ENCODE measurements at regions not wholly inside any gene's neighbourhood (a gene's known extent, or its start where the extent isn't known, plus 50 kb on each side); places are given as distances from the start of the nearest gene placed in this dataset.
"Not testable (repeated sequence)": the region's sequence is repeated elsewhere in the genome, so short reads cannot be mapped to it uniquely, and the experiment has no call there.

GRCh38 chr11:83403691-83404389, 117.7 kb upstream of the CCDC90B start:
- H3K27ac Mint-ChIP-seq, result no peak overlapping the region

DNA sequence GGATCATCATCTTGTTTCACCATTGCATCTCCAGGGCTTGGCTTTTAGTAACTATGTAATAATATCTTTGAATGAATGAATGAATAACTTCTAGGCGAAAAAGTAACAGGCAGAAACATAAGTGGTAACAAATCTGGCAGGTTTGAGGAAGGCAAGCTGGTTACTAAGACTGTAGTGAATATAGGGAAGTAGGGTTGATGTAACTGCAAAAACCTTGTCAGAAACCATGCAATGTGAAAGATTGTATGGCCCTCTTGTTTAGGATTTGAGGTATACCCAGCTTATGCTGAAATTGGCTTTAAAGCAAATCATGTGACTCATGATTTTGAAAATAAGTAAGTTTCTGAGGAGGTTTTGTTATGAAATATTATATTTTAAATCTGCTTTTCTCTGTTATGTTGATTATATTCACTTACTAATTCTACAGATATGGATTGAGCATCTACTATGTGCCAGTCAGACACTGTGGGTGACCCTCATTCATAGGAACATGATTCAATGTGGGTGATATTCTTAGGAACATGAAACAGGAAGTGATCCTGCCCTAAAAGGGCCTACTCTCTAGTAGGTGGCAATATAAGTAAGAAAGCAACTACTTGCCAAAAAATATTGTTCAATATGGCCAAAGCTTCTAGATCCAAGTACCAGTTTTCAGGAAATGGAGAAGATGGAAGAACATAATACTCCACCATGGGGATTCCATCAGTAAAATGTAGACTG, 115.5 kb upstream of the CCDC90B start:
- Mint-ChIP-seq H3K27me3 (no peaks in the 10 kb centered on the region), H3K4me3 (no peak overlapping the region), H3K36me3 (ENCODE audit: low read depth) (no peaks in the 10 kb centered on the region), H3K27ac (no peak overlapping the region), H3K4me1 (no peaks in the 10 kb centered on the region), H3K9me3 (no peaks in the 10 kb centered on the region)
- ChIA-PET POLR2A (no interaction called here), CTCF (no interaction called here)
- DNase-seq, result no peak

More at GRCh38 chr11:83403691-83404389, 117.7 kb upstream of the CCDC90B start:
- Mint-ChIP-seq H3K4me1 (no peaks in the 10 kb centered on the region), H3K27me3 (no peaks in the 10 kb centered on the region), H3K9me3 (no peaks in the 10 kb centered on the region), H3K4me3 (no peak overlapping the region), H3K36me3 (ENCODE audit: low read depth) (no peaks in the 10 kb centered on the region)
- POLR2A ChIA-PET, result no interaction called here
- DNase-seq, result no peak
- CTCF ChIA-PET, result no interaction called here

DNA sequence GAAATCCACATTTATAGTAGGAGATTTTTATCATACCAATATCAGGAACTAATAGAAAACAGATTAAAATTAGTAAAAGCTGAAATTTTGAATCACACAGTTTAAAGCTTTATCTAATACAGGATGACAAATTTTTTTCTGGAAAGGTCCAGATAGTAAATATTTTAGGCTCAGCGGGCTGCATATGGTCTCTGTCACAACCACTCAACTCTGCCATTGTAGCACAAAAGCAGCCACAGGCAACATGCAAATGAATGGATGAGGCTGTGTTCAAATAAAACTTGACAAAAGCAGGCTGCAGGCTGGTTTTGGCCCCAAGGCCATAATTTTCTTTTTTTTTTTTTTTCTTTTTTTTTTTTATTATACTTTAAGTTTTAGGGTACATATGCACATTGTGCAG, 108.2 kb upstream of the CCDC90B start:
- H3K4me3 Mint-ChIP-seq, result no peak overlapping the region
- ChIA-PET CTCF (no interaction called here), POLR2A (no interaction called here)
- DNase-seq, result no peak
- H3K36me3 Mint-ChIP-seq (ENCODE audit: low read depth), result no peaks in the 10 kb centered on the region
- no peaks in the 10 kb centered on the region for H3K9me3 Mint-ChIP-seq
- H3K4me1 Mint-ChIP-seq, result no peaks in the 10 kb centered on the region
- H3K27me3 Mint-ChIP-seq, result no peaks in the 10 kb centered on the region
- H3K27ac Mint-ChIP-seq, result no peak overlapping the region

DNA sequence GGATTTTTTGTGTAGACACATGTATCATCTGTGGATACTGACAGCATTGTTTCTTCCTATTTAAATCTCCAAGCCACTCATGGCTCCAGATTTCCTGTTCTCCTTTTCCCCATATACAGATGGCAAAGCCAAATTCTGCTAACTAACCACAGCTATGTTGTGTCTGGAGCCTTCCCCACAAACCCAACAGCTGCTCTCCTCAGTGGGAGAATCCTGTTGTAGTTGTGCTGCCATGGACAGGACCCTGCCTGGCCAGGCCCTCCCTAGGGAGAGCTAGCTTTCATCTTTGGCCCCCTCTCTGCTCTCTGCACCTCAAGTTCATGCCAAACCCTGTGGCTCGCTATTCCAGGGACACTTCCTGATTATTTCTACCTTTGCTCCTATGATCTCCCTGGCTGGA, 106.4 kb upstream of the CCDC90B start:
- no peak overlapping the region for H3K27ac Mint-ChIP-seq
- ChIA-PET POLR2A (no interaction called here), CTCF (no interaction called here)
- no peaks in the 10 kb centered on the region for H3K4me1 Mint-ChIP-seq
- H3K4me3 Mint-ChIP-seq, result no peak overlapping the region
- no peaks in the 10 kb centered on the region for H3K9me3 Mint-ChIP-seq
- H3K36me3 Mint-ChIP-seq (ENCODE audit: low read depth), result no peaks in the 10 kb centered on the region
- no peaks in the 10 kb centered on the region for H3K27me3 Mint-ChIP-seq
- no peak for DNase-seq

DNA sequence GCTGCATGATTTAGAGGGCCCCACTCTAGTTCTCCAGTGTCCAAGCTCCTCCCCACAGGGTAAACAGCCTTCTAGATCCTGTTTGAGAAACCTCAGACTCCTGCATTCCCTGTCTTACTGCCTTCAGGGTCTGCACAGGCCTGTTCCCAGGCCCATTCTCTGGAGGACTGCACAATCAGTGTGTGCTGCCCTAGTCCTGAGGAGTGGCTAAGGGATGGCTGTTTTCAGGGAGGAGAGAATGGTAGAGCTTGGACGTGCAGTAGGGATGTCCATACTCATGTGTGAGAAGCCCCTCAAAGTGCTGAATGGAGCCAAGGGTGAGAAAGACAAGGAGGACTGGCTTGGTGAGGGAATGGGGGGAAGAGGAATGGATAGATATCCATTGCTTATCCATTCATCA, 103.8 kb upstream of the CCDC90B start:
- CTCF ChIA-PET, result no interaction called here
- Mint-ChIP-seq H3K27me3 (no peaks in the 10 kb centered on the region), H3K9me3 (no peaks in the 10 kb centered on the region)

DNA sequence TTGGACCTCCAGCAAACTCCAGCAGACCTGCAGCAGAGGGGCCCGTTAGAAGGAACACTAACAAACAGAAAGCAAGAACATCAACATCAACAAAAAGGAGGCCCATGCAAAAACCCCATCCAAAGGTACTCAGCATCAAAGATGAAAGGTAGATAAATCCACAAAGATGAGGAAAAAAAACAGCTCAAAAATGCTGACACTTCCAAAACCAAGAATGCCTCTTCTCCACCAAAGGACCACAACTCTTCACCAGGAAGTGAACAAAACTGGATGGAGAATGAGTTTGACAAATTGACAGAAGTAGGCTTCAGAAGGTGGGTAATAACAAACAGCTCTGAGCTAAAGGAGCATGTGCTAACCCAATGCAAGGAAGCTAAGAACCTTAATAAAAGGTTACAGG, 97.7 kb upstream of the CCDC90B start:
- H3K36me3 Mint-ChIP-seq (ENCODE audit: low read depth); POLR2A ChIA-PET; H3K9me3 Mint-ChIP-seq; H3K27ac Mint-ChIP-seq; H3K27me3 Mint-ChIP-seq; DNase-seq; CTCF ChIA-PET; H3K4me3 Mint-ChIP-seq; H3K4me1 Mint-ChIP-seq: not testable (repeated sequence)

More for the DNA sequence above, 103.8 kb upstream of the CCDC90B start:
- no peaks in the 10 kb centered on the region for H3K4me1 Mint-ChIP-seq
- H3K27ac Mint-ChIP-seq, result no peak overlapping the region
- H3K4me3 Mint-ChIP-seq, result no peak overlapping the region
- DNase-seq, result no peak
- POLR2A ChIA-PET, result no interaction called here
- H3K36me3 Mint-ChIP-seq (ENCODE audit: low read depth), result no peaks in the 10 kb centered on the region

- Mint-ChIP-seq H3K27ac (no peak overlapping the region), H3K4me1 (no peaks in the 10 kb centered on the region), H3K9me3 (no peaks in the 10 kb centered on the region), H3K36me3 (ENCODE audit: low read depth) (no peaks in the 10 kb centered on the region), H3K4me3 (no peak overlapping the region), H3K27me3 (no peaks in the 10 kb centered on the region)
- ChIA-PET CTCF (no interaction called here), POLR2A (no interaction called here)
- DNase-seq, result no peak
Observed at GRCh38 chr11:83374311-83374710, 88.1 kb upstream of the CCDC90B start.

DNA sequence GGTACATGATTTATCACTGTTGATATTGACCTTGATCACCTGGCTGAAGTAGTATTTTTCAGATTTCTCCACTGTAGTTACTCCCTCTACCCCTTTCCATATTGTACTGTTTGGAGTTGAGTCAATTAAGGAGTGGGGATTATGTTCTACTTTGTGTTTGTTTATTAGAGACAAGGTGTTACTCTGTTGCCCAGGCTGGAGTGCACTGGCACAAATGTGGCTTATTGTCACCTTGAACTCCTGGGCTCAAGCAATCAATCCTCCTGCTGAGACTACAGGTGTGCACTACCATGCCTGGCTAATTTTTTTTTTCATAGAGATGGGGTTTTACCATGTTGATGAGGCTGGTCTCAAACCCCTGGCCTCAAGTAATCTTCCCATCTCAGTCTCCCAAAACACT, 85.3 kb upstream of the CCDC90B start:
- Mint-ChIP-seq H3K36me3 (ENCODE audit: low read depth) (no peaks in the 10 kb centered on the region), H3K27me3 (no peaks in the 10 kb centered on the region), H3K9me3 (peaks cover 4% of the 10 kb centered on the region), H3K4me3 (no peak overlapping the region), H3K4me1 (no peaks in the 10 kb centered on the region), H3K27ac (no peak overlapping the region)
- DNase-seq, result no peak
- CTCF ChIA-PET, result no interaction called here
- POLR2A ChIA-PET, result no interaction called here

DNA sequence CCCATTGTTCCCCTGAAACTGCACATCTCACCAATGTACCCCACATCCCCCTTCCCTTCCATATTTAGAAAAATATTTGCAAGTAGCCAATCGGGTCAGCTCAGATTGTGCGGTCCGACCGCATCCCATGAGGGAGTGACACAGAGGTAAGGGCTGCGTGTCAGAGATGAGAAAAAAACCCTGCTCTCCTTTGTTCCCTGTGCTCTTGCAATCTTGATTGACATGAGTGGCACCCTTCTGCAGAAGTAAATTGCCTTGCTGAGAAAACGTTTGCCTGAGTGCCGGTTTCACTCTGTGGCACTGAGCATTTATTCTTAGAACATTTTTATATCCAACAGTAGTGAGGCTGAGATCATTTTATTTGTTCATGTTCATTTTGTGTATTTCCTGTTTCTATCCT, 81.6 kb upstream of the CCDC90B start:
- CTCF ChIA-PET, result no interaction called here
- no peaks in the 10 kb centered on the region for H3K27me3 Mint-ChIP-seq
- peaks cover 4% of the 10 kb centered on the region for H3K9me3 Mint-ChIP-seq

DNA sequence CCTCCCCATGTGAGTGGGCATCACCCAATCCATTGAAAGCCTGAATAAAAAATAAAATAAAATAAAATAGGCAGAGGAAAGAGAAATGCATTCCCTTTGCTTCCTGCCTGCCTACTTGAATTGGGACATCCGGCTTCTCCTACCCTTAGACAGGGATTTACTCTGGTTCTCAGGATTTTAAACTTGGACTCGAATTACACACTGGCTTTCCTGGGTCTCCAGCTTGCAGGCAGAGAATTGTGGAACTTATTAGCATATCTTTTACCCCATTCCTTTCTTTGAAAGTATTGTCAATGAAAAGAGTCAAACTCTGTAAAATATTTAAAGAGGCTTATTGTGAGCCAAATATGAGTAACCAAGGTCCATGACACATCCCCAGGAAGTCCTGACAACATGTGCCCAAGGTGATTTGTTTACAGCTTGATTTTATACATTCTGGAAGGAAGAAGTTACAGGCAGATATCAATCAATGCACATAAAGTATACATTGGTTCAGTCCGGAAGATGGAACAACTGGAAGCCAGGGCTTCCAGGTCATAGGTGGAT, 78.4 kb upstream of the CCDC90B start:
- Mint-ChIP-seq H3K36me3 (ENCODE audit: low read depth) (no peaks in the 10 kb centered on the region), H3K27me3 (no peaks in the 10 kb centered on the region), H3K4me3 (no peak overlapping the region), H3K9me3 (peaks cover 4% of the 10 kb centered on the region), H3K27ac (no peak overlapping the region), H3K4me1 (no peaks in the 10 kb centered on the region)
- DNase-seq, result no peak
- CTCF ChIA-PET, result interaction anchor here (0.6 kb wide), 1 partner anchor 28 kb away, joined by 3 read pairs; no protein-coding TSS in a partner anchor
- POLR2A ChIA-PET, result no interaction called here

More for the DNA sequence above, 81.6 kb upstream of the CCDC90B start:
- no peak for DNase-seq
- Mint-ChIP-seq H3K36me3 (ENCODE audit: low read depth) (no peaks in the 10 kb centered on the region), H3K4me1 (no peaks in the 10 kb centered on the region), H3K27ac (no peak overlapping the region), H3K4me3 (no peak overlapping the region)
- POLR2A ChIA-PET, result no interaction called here

GRCh38 chr11:83363312-83363711, 77.1 kb upstream of the CCDC90B start:
- no peaks in the 10 kb centered on the region for H3K4me1 Mint-ChIP-seq

DNA sequence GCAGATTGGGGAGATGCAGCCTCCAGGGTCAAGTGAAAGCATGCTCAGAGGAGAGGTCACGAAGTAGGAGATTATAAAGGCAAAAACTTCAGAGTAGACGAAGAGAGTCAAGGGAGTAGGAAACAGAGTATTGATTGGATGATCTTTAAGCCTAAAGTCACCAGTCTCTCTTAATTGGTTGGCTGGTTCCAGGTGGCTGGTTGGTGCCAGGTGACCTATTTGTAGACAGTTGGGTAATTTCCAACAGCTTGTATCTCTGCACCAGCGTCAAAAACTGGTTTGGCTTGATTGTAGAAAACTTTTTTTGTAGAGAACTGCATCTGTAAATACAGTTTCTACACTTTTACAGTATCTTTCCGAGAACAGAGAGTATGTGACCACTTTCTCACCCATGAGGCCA, 75.7 kb upstream of the CCDC90B start:
- no peak for DNase-seq
- H3K36me3 Mint-ChIP-seq (ENCODE audit: low read depth), result no peaks in the 10 kb centered on the region
- no peaks in the 10 kb centered on the region for H3K27me3 Mint-ChIP-seq
- no peak overlapping the region for H3K4me3 Mint-ChIP-seq
- CTCF ChIA-PET, result no interaction called here
- POLR2A ChIA-PET, result no interaction called here
- H3K4me1 Mint-ChIP-seq, result no peaks in the 10 kb centered on the region
- no peaks in the 10 kb centered on the region for H3K9me3 Mint-ChIP-seq
- H3K27ac Mint-ChIP-seq, result no peak overlapping the region

More at GRCh38 chr11:83363312-83363711, 77.1 kb upstream of the CCDC90B start:
- Mint-ChIP-seq H3K9me3 (peaks cover 4% of the 10 kb centered on the region), H3K36me3 (ENCODE audit: low read depth) (no peaks in the 10 kb centered on the region), H3K27me3 (no peaks in the 10 kb centered on the region), H3K4me3 (no peak overlapping the region), H3K27ac (no peak overlapping the region)
- no peak for DNase-seq
- CTCF ChIA-PET, result no interaction called here
- POLR2A ChIA-PET, result no interaction called here

DNA sequence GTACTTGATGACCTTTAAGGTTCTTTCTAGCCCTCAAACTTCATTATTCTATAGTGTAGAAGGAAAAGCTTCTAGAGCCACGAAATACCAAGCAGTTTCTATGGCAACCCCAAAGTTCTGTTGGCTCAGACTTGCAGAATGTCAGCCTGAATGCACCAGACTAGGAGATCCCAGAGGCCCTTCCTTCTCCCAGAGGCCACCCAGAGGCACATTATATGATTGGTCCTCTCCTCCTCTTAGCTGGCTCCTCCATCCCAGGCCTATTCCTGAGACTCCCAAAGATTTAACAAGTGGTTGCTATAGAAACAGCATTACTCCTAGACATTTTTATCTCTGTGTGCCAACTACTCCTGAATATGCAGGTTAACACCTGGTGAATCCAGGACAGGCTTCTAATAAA, 69.2 kb upstream of the CCDC90B start:
- H3K9me3 Mint-ChIP-seq, result no peaks in the 10 kb centered on the region
- no peak overlapping the region for H3K27ac Mint-ChIP-seq
- H3K4me1 Mint-ChIP-seq, result no peaks in the 10 kb centered on the region
- no peak overlapping the region for H3K4me3 Mint-ChIP-seq
- DNase-seq, result no peak
- ChIA-PET CTCF (no interaction called here), POLR2A (no interaction called here)
- no peaks in the 10 kb centered on the region for H3K27me3 Mint-ChIP-seq
- H3K36me3 Mint-ChIP-seq (ENCODE audit: low read depth), result no peaks in the 10 kb centered on the region

- Mint-ChIP-seq H3K27ac (no peak overlapping the region), H3K4me3 (no peak overlapping the region), H3K27me3 (no peaks in the 10 kb centered on the region), H3K4me1 (no peaks in the 10 kb centered on the region), H3K36me3 (ENCODE audit: low read depth) (no peaks in the 10 kb centered on the region), H3K9me3 (no peaks in the 10 kb centered on the region)
- POLR2A ChIA-PET, result no interaction called here
- DNase-seq, result no peak
- CTCF ChIA-PET, result no interaction called here
Observed at GRCh38 chr11:83350187-83350586, 64.0 kb upstream of the CCDC90B start.
